ENCODE measurements at regions not wholly inside any gene's neighbourhood (a gene's known extent, or its start where the extent isn't known, plus 50 kb on each side); places are given as distances from the start of the nearest gene placed in this dataset.

GRCh38 chr17:77722366-77722765 lies 236.1 kb upstream of the TNRC6C start:
- TF ChIP-seq POLR2AphosphoS5 (IDR thresholded peaks at IDR 0.05; ENCODE audit: low read depth, low read length) (no peak), TAF1 (IDR thresholded peaks at IDR 0.05; ENCODE audit: borderline replicate concordance, insufficient read depth, low read length) (no peak)

All from PFSK-1 (cell line).